ENCODE measurements at regions not wholly inside any gene's neighbourhood (a gene's known extent, or its start where the extent isn't known, plus 50 kb on each side); places are given as distances from the start of the nearest gene placed in this dataset.

DNA sequence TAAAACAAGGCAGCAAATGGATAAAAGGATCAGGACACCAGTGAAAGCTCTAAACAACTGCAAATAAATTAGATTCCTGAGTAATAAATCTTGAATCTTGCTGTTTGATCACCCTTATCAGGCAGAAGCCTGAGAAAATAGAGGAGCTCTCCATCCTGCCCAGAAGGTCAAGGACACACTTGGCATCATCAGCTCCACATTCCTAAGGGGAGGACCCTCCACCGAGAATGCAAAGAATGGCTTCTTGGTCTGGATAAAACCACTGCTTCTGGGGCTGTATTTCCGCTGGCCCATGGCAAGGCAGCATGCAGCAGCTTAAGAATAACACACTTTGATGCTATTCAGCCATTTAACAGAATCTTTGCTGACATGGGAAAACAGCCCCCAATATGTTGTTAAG, 108.9 kb upstream of the TSC22D2 start:
- no peak for FAIRE-seq
- Histone ChIP-seq H4K20me1 (ENCODE audit: control insufficient read depth, extremely low read depth, insufficient read depth, low read length) (no peaks in the 10 kb centered on the region), H3K27me3 (ENCODE audit: control insufficient read depth, extremely low read depth, insufficient read depth, low read length) (no peaks in the 10 kb centered on the region), H3K79me2 (ENCODE audit: control insufficient read depth, insufficient read depth, low read length) (no peaks in the 10 kb centered on the region), H3K4me2 (ENCODE audit: control insufficient read depth, extremely low read depth, insufficient read depth, low read depth, low read length) (no peak overlapping the region), H2AFZ (ENCODE audit: control insufficient read depth, low read length) (no peak overlapping the region), H3K36me3 (ENCODE audit: control insufficient read depth in 2 of 2, extremely low read depth in 1 of 2, insufficient read depth in 2 of 2, low read length in 2 of 2) (no peaks in the 10 kb centered on the region), H3K9ac (ENCODE audit: control insufficient read depth, extremely low read depth, insufficient read depth, low read length) (no peak overlapping the region), H3K4me1 (ENCODE audit: control insufficient read depth, extremely low read depth, insufficient read depth, low read length) (peaks cover 12% of the 10 kb centered on the region), H3K27ac (ENCODE audit: control insufficient read depth, insufficient read depth, low read length) (no peak overlapping the region), H3K9me3 (ENCODE audit: control insufficient read depth, low read depth, low read length) (no peaks in the 10 kb centered on the region), H3K9me1 (ENCODE audit: control insufficient read depth, extremely low read depth, insufficient read depth, low read length) (no peaks in the 10 kb centered on the region), H3K4me3 (ENCODE audit: control insufficient read depth in 2 of 3, extremely low read depth in 1 of 3, insufficient read depth in 2 of 3, low read depth in 1 of 3, low read length in 3 of 3) (no peak overlapping the region)
- no peak for DNase-seq (ENCODE audit: low read depth, low spot score)
- TF ChIP-seq, protein P1, sequence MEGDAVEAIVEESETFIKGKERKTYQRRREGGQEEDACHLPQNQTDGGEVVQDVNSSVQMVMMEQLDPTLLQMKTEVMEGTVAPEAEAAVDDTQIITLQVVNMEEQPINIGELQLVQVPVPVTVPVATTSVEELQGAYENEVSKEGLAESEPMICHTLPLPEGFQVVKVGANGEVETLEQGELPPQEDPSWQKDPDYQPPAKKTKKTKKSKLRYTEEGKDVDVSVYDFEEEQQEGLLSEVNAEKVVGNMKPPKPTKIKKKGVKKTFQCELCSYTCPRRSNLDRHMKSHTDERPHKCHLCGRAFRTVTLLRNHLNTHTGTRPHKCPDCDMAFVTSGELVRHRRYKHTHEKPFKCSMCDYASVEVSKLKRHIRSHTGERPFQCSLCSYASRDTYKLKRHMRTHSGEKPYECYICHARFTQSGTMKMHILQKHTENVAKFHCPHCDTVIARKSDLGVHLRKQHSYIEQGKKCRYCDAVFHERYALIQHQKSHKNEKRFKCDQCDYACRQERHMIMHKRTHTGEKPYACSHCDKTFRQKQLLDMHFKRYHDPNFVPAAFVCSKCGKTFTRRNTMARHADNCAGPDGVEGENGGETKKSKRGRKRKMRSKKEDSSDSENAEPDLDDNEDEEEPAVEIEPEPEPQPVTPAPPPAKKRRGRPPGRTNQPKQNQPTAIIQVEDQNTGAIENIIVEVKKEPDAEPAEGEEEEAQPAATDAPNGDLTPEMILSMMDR (optimal IDR thresholded peaks at IDR 0.05 in 1 of 3, IDR thresholded peaks at IDR 0.05 in 1 of 3, conservative IDR thresholded peaks at IDR 0.05 in 1 of 3; ENCODE audit: extremely low read depth in 1 of 3, insufficient read depth in 2 of 3, low read length in 3 of 3): no peak
- TF ChIP-seq EZH2 (IDR thresholded peaks at IDR 0.05; ENCODE audit: low read length): no peak
- dilution Hi-C loops (cut with MboI; ENCODE audit: extremely low pct_ligation_motif_present, low sequenced_read_pairs): no loop called here

DNA sequence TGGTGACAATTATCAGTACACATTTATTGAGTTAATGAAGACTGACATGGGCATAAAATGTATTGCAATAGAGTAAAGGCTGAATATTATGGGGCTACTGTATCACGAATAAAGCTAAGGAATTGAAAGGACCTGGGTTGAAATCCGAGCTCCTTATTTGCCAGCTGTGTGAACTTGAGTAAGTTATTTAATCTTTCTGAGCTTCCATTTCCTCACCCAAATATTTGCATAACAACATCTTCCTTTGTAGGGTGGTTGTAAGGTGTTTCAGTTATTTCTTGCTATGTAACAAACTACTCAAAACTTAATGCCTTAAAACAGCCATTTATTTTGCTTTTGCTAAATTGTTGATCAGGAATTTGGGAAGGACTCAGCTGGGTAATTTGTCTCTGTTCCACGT, 111.1 kb upstream of the TSC22D2 start:
- Histone ChIP-seq H3K4me1 (ENCODE audit: control insufficient read depth, extremely low read depth, insufficient read depth, low read length) (peaks cover 18% of the 10 kb centered on the region), H3K9me3 (ENCODE audit: control insufficient read depth, low read depth, low read length) (no peaks in the 10 kb centered on the region), H3K36me3 (ENCODE audit: control insufficient read depth in 2 of 2, extremely low read depth in 1 of 2, insufficient read depth in 2 of 2, low read length in 2 of 2) (no peaks in the 10 kb centered on the region), H3K4me3 (ENCODE audit: control insufficient read depth in 2 of 3, extremely low read depth in 1 of 3, insufficient read depth in 2 of 3, low read depth in 1 of 3, low read length in 3 of 3) (no peak overlapping the region), H3K9me1 (ENCODE audit: control insufficient read depth, extremely low read depth, insufficient read depth, low read length) (no peaks in the 10 kb centered on the region), H3K4me2 (ENCODE audit: control insufficient read depth, extremely low read depth, insufficient read depth, low read depth, low read length) (no peak overlapping the region), H3K79me2 (ENCODE audit: control insufficient read depth, insufficient read depth, low read length) (no peaks in the 10 kb centered on the region), H3K27me3 (ENCODE audit: control insufficient read depth, extremely low read depth, insufficient read depth, low read length) (no peaks in the 10 kb centered on the region), H2AFZ (ENCODE audit: control insufficient read depth, low read length) (no peak overlapping the region), H3K27ac (ENCODE audit: control insufficient read depth, insufficient read depth, low read length) (no peak overlapping the region), H3K9ac (ENCODE audit: control insufficient read depth, extremely low read depth, insufficient read depth, low read length) (no peak overlapping the region), H4K20me1 (ENCODE audit: control insufficient read depth, extremely low read depth, insufficient read depth, low read length) (no peaks in the 10 kb centered on the region)
- dilution Hi-C loops (cut with MboI; ENCODE audit: extremely low pct_ligation_motif_present, low sequenced_read_pairs): no loop called here
- no peak for FAIRE-seq
- no peak for DNase-seq (ENCODE audit: low read depth, low spot score)
- TF ChIP-seq EZH2 (IDR thresholded peaks at IDR 0.05; ENCODE audit: low read length): no peak
- TF ChIP-seq, protein P1 (optimal IDR thresholded peaks at IDR 0.05 in 1 of 3, IDR thresholded peaks at IDR 0.05 in 1 of 3, conservative IDR thresholded peaks at IDR 0.05 in 1 of 3; ENCODE audit: extremely low read depth in 1 of 3, insufficient read depth in 2 of 3, low read length in 3 of 3): no peak
